ENCODE measurements at regions not wholly inside any gene's neighbourhood (a gene's known extent, or its start where the extent isn't known, plus 50 kb on each side); places are given as distances from the start of the nearest gene placed in this dataset.
"Not testable (repeated sequence)": the region's sequence is repeated elsewhere in the genome, so short reads cannot be mapped to it uniquely, and the experiment has no call there.

DNA sequence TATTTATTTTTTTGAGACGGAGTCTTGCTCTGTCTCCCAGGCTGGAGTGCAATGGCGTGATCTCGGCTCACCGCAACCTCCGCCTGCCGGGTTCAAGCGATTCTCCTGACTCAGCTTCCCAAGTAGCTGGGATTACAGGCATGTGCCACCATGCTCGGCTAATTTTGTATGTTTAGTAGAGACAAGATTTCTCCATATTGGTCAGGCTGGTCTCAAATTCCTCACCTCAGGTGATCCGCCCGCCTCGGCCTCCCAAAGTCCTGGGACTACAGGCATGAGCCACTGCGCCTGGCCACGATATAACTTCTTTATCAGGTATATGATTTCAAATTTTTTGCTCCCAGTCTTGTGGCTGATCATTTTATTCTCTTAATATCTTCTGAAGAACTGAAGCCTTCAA, 1506.3 kb downstream of the FAM181B start:
- TF ChIP-seq ZNF274 (IDR thresholded peaks at IDR 0.05; ENCODE audit: low read depth, low read length); YY1 (IDR thresholded peaks at IDR 0.05; ENCODE audit: insufficient read depth, insufficient read length); SUZ12 (IDR thresholded peaks at IDR 0.05; ENCODE audit: extremely low read depth, insufficient read depth, insufficient read length): not testable (repeated sequence)
